IgD-negative memory B cell (primary cell): ENCODE measurements at regions not wholly inside any gene's neighbourhood (a gene's known extent, or its start where the extent isn't known, plus 50 kb on each side); places are given as distances from the start of the nearest gene placed in this dataset.

Experiments
- H3K27ac Mint-ChIP-seq, 3 donors: one replicate each; pipeline ENCODE4 v1.8.0; 2020 to 2022; ENCODE audit warnings: mild to moderate bottlenecking in 3 of 3, mixed read lengths in 3 of 3, moderate library complexity in 1 of 3
- H3K27me3 Mint-ChIP-seq: one replicate; pipeline ENCODE4 v1.8.0; 2021; ENCODE audit warnings: mixed read lengths
- H3K36me3 Mint-ChIP-seq: one replicate; pipeline ENCODE4 v1.8.0; 2020; ENCODE audit warnings: mild to moderate bottlenecking, mixed read lengths
- H3K4me1 Mint-ChIP-seq, 3 donors: one replicate each; pipeline ENCODE4 v1.8.0; 2020 to 2022; ENCODE audit warnings: mixed read lengths in 3 of 3, mild to moderate bottlenecking in 1 of 3
- H3K4me3 Mint-ChIP-seq, 4 donors: one replicate each; pipeline ENCODE4 v1.8.0; 2020 to 2022; ENCODE audit warnings: mild to moderate bottlenecking in 4 of 4, mixed read lengths in 4 of 4, moderate library complexity in 3 of 4
- H3K9me3 Mint-ChIP-seq, 3 donors: one replicate each; pipeline ENCODE4 v1.8.0; 2020 to 2021; ENCODE audit warnings: mixed read lengths in 3 of 3, mild to moderate bottlenecking in 1 of 3

DNA sequence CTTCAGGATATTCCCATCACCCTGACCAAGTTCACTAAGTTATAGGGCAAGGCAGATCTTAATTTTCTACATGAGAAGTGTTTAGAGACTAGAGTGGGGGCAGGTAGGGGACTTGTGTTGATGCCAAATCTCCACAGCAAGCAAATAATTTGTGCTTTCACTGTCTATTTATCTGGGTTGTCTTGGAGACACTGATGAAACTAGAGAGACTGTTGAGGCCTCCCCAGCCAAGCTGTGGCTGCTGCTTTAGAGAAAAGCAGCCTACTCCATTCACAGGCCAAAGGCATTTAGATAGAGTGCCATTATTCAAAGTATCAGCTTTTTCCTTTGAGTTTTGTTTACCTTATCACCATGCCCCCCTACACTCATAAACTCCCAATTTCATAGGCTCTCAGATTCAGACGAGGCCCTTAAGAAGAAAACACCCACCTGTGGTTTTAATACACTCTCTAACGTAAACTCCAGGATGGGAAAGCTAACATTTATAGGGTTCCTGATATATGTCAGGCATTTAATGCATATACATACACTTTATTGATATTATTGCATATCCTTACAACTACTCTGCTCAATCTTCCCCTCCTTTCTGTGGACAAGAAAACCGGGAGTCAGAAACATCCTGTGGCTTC is 130.4 kb upstream of the FOXB1 start:
- H3K4me1 Mint-ChIP-seq = no peaks in the 10 kb centered on the region
- no peak overlapping the region for H3K27ac Mint-ChIP-seq
- no peak overlapping the region for H3K4me3 Mint-ChIP-seq
- H3K9me3 Mint-ChIP-seq = no peaks in the 10 kb centered on the region
- no peaks in the 10 kb centered on the region for H3K36me3 Mint-ChIP-seq
- H3K27me3 Mint-ChIP-seq = peaks cover 13% of the 10 kb centered on the region

- H3K9me3 Mint-ChIP-seq = peaks cover 0 to 2% (median 0%) of the 10 kb centered on the region in 3 donors
- no peak overlapping the region for H3K27ac Mint-ChIP-seq
- H3K4me1 Mint-ChIP-seq = no peaks in the 10 kb centered on the region
- peaks cover 2% of the 10 kb centered on the region for H3K36me3 Mint-ChIP-seq
- H3K27me3 Mint-ChIP-seq = peaks cover 4% of the 10 kb centered on the region
- no peak overlapping the region for H3K4me3 Mint-ChIP-seq
These were observed 136.8 kb upstream of the FOXB1 start for GRCh38 chr15:59867086-59867855.

DNA sequence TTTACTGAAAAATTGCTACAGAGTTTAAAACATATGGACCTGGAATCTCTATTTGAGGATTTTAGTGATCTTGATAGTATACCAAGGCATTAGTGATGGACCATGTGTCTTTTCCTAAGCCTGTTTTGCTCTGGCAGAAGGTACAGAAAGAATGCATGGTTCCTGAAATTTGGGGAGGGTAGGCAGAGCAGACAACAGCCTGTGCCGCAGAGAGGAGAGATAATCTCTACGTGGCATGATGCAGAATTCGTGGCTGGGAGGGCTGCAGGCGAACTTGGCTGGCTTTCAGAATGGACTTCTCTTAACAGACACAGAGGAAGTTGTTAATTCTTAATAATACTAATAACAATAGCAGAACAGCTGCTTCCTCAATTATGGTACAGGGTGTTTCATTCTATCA is 137.5 kb upstream of the FOXB1 start:
- peaks cover 0 to 2% (median 0%) of the 10 kb centered on the region in 3 donors for H3K9me3 Mint-ChIP-seq
- peaks cover 6% of the 10 kb centered on the region for H3K27me3 Mint-ChIP-seq
- no peak overlapping the region for H3K4me3 Mint-ChIP-seq
- H3K27ac Mint-ChIP-seq = no peak overlapping the region
- H3K4me1 Mint-ChIP-seq = no peaks in the 10 kb centered on the region
- peaks cover 2% of the 10 kb centered on the region for H3K36me3 Mint-ChIP-seq

DNA sequence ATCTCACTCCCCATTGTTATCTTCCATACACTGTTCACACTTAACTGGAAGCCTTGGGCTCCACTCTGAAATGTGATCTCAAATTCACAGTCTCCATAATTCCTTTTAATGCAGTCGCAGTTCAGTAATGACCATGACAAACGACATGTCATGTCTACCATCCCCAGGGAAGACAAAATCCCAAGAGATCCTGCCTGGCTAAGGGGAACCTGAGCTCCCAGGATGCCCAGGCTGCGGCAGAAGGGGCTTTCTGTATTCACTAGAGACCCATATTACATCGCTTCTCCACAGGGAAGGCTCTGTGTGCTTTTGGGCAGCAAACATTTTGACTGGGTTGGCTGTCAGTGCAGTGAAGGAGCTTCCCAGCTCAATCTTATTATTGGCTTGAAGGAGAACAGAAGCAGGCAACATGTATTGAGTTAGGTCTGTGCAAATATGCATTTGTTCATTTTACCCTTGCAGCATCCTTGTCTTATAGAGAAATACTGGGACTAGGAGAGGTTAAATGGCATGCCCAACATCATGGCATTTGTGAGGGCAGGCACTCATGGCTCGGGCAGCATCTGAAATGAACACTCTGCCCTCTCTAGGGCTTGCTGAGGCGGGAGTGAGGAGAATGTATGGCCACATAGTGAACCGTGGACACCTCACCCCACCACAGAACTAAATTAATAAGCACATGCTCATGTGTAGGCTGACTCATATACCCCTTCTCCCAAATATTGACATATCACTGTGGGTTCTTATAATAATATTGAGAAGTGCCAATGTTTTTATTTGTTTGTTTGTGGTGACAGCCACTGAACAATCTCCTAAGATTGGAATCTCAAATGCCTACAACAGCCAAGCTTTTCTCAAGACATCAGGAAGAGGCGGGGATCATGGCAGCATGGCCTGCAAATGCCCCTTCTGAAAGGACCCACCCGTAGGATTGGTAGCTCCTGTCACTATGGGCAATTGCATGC is 141.6 kb upstream of the FOXB1 start:
- Mint-ChIP-seq H3K36me3 (peaks cover 2% of the 10 kb centered on the region), H3K27me3 (peaks cover 9% of the 10 kb centered on the region), H3K4me1 (no peaks in the 10 kb centered on the region), H3K4me3 (no peak overlapping the region), H3K9me3 (peaks cover 0 to 2% (median 0%) of the 10 kb centered on the region in 3 donors), H3K27ac (no peak overlapping the region)

DNA sequence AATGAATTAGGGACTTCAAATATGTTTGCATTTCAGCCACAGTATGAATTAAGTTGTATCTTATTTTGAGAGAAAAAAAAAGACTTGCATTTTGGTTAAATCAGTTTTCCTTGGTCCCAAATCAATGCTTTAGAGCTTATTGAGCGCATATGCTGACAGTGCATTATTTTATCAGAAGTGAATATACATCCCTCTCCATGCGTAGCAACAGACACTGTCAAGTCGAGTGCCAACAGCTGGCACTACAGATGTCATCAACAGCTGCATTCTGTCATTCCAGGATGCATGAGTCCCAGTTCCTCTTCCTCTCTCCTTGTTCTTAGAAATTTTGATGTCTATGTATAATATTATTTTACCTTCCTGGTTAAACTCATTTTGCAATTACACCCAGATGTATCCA is 156.1 kb upstream of the FOXB1 start:
- H3K27ac Mint-ChIP-seq = no peak overlapping the region
- peaks cover 10% of the 10 kb centered on the region for H3K27me3 Mint-ChIP-seq
- no peaks in the 10 kb centered on the region for H3K4me1 Mint-ChIP-seq
- H3K36me3 Mint-ChIP-seq = no peaks in the 10 kb centered on the region
- H3K4me3 Mint-ChIP-seq = no peak overlapping the region
- H3K9me3 Mint-ChIP-seq = peaks cover 0 to 5% (median 0%) of the 10 kb centered on the region in 3 donors

DNA sequence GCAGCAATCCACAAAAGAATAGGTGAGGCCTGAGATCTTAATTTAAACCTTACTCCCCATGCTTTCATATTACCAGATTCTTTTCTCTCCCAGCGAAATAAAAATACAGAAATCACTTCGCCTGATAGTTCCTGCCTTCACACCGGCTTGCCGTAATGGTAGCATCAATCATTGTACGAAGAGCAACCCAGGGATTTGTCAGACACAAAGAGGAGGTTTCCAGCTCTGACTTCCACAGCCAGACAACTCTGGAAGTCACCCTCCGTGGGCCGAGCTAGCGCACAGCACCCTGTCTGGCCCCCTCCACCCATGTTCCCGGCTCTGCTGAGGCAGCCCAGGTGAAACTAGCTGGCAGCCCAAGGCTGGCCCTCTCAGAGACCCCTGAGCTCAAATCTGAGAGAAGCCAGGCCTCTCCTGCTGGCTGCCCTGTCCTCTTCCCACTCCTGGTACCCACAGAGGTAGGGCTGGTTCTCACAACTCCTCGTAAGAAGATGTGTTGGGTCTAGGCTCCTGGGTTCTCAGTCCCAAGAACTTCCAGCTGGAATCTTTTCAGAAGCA is 156.9 kb upstream of the BNIP2 start:
- peaks cover 0 to 5% (median 0%) of the 10 kb centered on the region in 3 donors for H3K9me3 Mint-ChIP-seq
- H3K27ac Mint-ChIP-seq = no peak overlapping the region
- H3K36me3 Mint-ChIP-seq = no peaks in the 10 kb centered on the region
- no peak overlapping the region for H3K4me3 Mint-ChIP-seq
- H3K4me1 Mint-ChIP-seq = no peaks in the 10 kb centered on the region
- peaks cover 15% of the 10 kb centered on the region for H3K27me3 Mint-ChIP-seq

DNA sequence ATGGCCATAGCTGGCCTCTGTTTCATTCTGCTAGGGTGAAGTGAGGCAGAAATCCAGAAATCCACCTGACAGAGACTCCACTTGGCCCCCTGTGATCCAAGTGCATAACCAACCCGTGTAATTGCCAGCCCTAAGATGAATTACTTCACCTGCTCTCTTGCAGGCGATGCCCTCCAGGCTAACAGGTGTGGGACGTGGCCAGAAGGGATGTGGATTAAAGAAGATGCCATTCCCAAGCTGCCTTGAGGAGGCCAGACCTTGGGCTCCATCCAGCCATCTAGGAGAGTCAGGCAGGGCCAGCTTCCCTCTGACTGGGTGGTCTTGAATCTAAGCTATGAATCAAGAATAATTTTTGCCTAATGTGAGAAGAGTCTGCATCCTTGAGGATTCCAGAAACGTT is 154.5 kb upstream of the BNIP2 start:
- no peaks in the 10 kb centered on the region for H3K9me3 Mint-ChIP-seq
- peaks cover 17% of the 10 kb centered on the region for H3K27me3 Mint-ChIP-seq
- H3K4me1 Mint-ChIP-seq = no peaks in the 10 kb centered on the region
- H3K4me3 Mint-ChIP-seq = no peak overlapping the region
- no peaks in the 10 kb centered on the region for H3K36me3 Mint-ChIP-seq
- no peak overlapping the region for H3K27ac Mint-ChIP-seq

DNA sequence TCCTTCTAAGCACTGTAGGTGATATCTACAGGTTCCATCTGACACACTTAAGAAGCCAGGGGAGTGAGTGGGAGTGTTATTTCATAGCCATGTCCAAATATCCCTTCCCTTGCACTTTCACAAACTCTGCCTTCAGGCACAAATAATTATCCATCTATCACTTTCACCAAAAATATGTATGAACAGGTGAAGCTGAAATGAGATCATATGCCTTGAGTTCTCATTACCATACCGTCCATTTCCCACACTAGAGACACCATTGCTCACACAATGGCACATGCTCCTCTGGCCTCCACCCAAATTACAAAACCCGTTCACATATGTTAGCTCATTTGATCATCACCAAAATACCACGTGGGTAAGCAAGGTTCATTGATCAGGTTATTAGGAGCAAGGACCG is 151.9 kb upstream of the BNIP2 start:
- no peaks in the 10 kb centered on the region for H3K36me3 Mint-ChIP-seq
- H3K4me3 Mint-ChIP-seq = no peak overlapping the region
- H3K27me3 Mint-ChIP-seq = peaks cover 19% of the 10 kb centered on the region
- H3K27ac Mint-ChIP-seq = no peak overlapping the region
- no peaks in the 10 kb centered on the region for H3K4me1 Mint-ChIP-seq
- H3K9me3 Mint-ChIP-seq = no peaks in the 10 kb centered on the region

DNA sequence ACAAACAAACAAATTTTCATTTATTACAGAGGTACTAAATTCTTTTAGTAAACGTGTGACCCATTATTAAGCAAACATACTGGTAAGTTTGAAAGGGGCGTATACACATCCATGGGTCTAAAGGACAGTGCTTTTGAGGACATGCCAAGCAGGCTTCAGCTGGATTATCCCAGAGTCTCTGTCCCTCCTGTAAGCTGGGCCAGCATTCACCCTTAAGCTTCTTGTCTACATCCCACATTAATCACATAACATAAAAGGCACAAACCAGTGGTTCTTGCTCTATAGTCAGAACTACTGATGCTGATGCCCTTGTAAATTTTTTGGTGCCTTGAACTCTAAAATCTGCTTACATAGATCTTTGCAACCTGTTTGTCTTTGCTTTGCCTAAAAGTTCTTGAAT is 150.8 kb upstream of the BNIP2 start:
- Mint-ChIP-seq H3K36me3 (no peaks in the 10 kb centered on the region), H3K27me3 (peaks cover 19% of the 10 kb centered on the region), H3K4me3 (no peak overlapping the region), H3K4me1 (no peaks in the 10 kb centered on the region), H3K9me3 (no peaks in the 10 kb centered on the region), H3K27ac (no peak overlapping the region)

DNA sequence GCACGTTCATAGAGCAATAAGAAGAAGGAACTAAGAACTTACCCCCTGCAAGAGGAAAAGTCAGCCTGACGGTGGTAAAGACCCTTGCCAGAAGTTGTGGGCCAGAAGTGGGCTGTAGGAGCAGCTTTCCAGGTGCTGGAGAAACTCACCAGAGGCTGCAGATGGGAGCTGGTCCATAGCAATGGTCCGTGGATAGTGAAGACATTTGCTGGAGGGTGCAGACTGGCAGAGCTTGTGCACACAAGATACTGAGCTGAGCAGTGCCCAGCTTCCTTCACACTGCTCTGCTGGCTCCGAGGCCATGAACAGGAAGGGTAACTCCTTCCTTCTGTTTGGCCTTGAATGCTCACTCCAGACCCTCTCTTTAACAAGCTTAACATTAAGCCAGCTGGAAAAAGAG is 149.8 kb upstream of the BNIP2 start:
- Mint-ChIP-seq H3K4me3 (no peak overlapping the region), H3K4me1 (no peaks in the 10 kb centered on the region), H3K27ac (no peak overlapping the region)

DNA sequence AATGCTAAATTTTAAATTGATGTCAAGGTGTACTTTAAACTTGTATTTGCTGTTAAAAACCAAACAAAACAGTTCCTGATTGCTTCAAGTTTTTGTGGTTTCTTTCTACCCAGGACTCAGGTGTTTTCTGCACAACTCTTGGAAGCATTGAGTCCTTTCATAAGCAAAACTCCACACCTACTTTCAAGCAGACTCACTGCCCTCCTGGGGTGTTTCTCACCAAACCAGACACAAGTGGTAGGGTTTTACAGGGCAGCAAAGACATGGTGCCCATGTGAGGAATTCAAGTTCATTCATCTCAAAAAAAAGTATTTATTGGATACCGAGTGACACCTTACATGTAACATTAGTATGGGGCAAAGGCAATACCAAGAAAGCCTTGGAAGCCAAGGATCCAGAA is 146.7 kb upstream of the BNIP2 start:
- H3K9me3 Mint-ChIP-seq = no peaks in the 10 kb centered on the region
- no peaks in the 10 kb centered on the region for H3K4me1 Mint-ChIP-seq
- H3K36me3 Mint-ChIP-seq = no peaks in the 10 kb centered on the region
- H3K27me3 Mint-ChIP-seq = peaks cover 17% of the 10 kb centered on the region
- H3K27ac Mint-ChIP-seq = no peak overlapping the region
- H3K4me3 Mint-ChIP-seq = no peak overlapping the region

More for the DNA sequence above, 149.8 kb upstream of the BNIP2 start:
- Mint-ChIP-seq H3K9me3 (no peaks in the 10 kb centered on the region), H3K27me3 (peaks cover 19% of the 10 kb centered on the region), H3K36me3 (no peaks in the 10 kb centered on the region)

DNA sequence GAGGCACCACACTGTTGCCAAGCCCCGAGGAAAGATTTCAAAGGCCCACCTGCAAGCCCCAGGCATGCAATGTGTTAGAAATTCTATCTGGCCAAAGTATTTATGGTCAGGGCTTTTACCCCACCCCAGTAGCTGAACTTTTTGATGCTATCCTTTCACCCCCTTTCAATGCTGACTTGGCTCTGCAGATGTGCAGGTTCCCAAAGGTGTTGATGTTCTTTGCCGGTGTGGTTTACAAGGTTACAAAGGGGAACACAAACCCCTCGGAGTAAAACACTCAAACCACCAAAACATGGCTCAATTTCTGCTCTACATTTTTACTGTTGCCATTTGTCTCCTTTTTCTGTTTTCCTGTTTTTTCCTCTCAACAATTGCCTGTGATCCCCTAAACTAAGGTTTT is 145.4 kb upstream of the BNIP2 start:
- no peak overlapping the region for H3K4me3 Mint-ChIP-seq
- no peaks in the 10 kb centered on the region for H3K9me3 Mint-ChIP-seq
- H3K4me1 Mint-ChIP-seq = no peaks in the 10 kb centered on the region
- no peak overlapping the region for H3K27ac Mint-ChIP-seq
- no peaks in the 10 kb centered on the region for H3K36me3 Mint-ChIP-seq
- peaks cover 7% of the 10 kb centered on the region for H3K27me3 Mint-ChIP-seq

- H3K9me3 Mint-ChIP-seq = no peaks in the 10 kb centered on the region
- peaks cover 7% of the 10 kb centered on the region for H3K27me3 Mint-ChIP-seq
- H3K27ac Mint-ChIP-seq = no peak overlapping the region
- no peaks in the 10 kb centered on the region for H3K4me1 Mint-ChIP-seq
- no peaks in the 10 kb centered on the region for H3K36me3 Mint-ChIP-seq
- no peak overlapping the region for H3K4me3 Mint-ChIP-seq
These were observed 144.2 kb upstream of the BNIP2 start for GRCh38 chr15:59833366-59833765.

DNA sequence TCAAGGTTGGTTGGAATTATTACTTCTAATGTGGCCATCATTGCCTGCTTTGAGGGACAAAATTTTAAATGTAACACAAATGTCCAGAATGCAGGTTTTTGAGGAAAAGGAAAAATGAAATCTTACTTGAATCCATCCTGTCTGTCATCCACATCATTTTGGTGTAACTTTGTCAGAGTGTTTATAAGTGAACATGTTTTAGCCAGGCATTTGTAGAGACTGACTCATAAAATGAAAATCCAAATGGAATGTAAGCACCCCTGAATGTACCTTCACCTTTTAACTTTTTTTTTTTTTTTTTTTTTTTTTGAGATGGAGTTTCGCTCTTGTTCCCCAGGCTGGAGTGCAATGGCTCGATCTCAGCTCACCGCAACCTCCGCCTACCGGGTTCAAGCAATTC is 141.8 kb upstream of the BNIP2 start:
- Mint-ChIP-seq H3K27ac (no peak overlapping the region), H3K36me3 (no peaks in the 10 kb centered on the region), H3K27me3 (peaks cover 3% of the 10 kb centered on the region), H3K9me3 (no peaks in the 10 kb centered on the region), H3K4me1 (no peaks in the 10 kb centered on the region), H3K4me3 (no peak overlapping the region)

DNA sequence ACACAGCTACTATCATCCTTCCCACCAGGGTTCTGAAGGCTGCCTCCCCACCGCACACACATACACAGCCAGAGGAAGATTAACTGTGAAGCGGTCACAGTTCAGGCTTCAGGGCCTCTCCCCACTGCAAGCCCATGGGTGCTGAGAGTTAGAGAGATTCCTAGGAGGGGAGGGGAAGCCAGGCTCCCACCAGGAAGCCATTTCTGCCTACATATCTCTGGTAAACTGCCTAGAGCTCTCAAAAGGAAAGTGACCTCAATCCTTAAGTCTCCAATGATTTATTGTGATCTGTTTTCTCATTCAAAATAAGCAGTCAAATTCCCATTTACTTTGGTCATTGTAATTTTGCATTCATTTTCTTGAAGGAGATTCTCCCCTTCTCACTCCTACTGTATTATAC is 141.0 kb upstream of the BNIP2 start:
- H3K36me3 Mint-ChIP-seq = no peaks in the 10 kb centered on the region
- H3K27me3 Mint-ChIP-seq = peaks cover 3% of the 10 kb centered on the region
- no peaks in the 10 kb centered on the region for H3K9me3 Mint-ChIP-seq
- no peak overlapping the region for H3K4me3 Mint-ChIP-seq
- H3K4me1 Mint-ChIP-seq = no peaks in the 10 kb centered on the region
- H3K27ac Mint-ChIP-seq = no peak overlapping the region
